Adipocyte (in vitro differentiated cells): ENCODE measurements at regions not wholly inside any gene's neighbourhood (a gene's known extent, or its start where the extent isn't known, plus 50 kb on each side); places are given as distances from the start of the nearest gene placed in this dataset.

ENCODE experiments used
- DNase-seq: peaks from one replicate; pipeline ENCODE4 v3.0.0-alpha.2; 2015; ENCODE audit warnings: low read depth
- H3K27me3 ChIP-seq: replicated peaks from 2 replicates; pipeline ENCODE4 v1.7.0; 2013; ENCODE audit warnings: mild to moderate bottlenecking, low read length, moderate library complexity; ENCODE audit not compliant: control insufficient read depth, insufficient read depth
- H3K36me3 ChIP-seq: 2 replicates; pipeline ENCODE4 v1.7.0; 2013; ENCODE audit warnings: low read length, mild to moderate bottlenecking, moderate library complexity; ENCODE audit not compliant: control insufficient read depth, insufficient read depth, severe bottlenecking
- H3K4me1 ChIP-seq: 2 replicates; pipeline ENCODE4 v1.7.0; 2013; ENCODE audit warnings: mild to moderate bottlenecking, low read length, moderate library complexity; ENCODE audit not compliant: control insufficient read depth, insufficient read depth
- H3K4me3 ChIP-seq: 2 replicates; pipeline ENCODE4 v1.7.0; 2013; ENCODE audit warnings: mild to moderate bottlenecking, low read length, moderate library complexity
- H3K9ac ChIP-seq: 2 replicates; pipeline ENCODE4 v1.7.0; 2013; ENCODE audit warnings: mild to moderate bottlenecking, low read length, moderate library complexity
- H3K9me3 ChIP-seq: 2 replicates; pipeline ENCODE4 v1.7.0; 2013; ENCODE audit warnings: mild to moderate bottlenecking, low read length, moderate library complexity; ENCODE audit not compliant: control insufficient read depth

DNA sequence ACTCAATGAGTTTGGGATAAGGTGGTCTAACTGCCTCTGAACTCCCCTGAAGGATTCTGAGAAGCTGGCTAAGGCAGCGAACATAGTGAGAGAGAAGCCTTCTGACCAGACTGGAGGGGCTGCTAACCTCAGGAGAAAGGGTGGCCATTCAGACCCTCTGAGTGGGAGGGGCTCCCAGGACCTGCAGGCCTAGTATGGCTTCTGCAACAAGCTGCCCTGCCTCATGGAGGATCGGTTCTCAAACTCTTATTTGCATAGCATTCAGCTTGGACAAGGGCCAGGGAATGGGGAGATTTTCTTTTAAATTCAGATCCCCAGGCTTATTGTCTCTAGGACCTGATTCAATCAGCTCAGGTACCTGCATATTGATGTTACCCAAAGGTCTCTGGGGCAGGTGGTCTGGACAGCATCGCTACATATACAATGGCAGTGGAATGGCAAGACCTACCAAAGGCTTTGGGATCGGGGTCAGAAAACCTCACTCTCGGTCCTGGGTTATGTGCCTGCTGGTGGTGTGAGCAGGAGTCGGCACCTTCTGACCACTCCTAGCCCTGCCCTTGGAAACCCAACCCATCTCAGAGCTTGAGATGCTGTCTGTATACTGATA is 599.1 kb downstream of the BRD1 start:
- DNase-seq, result no peak
- Histone ChIP-seq H3K36me3 (no peaks in the 10 kb centered on the region), H3K9me3 (peaks cover 4% of the 10 kb centered on the region), H3K4me3 (no peak overlapping the region), H3K9ac (no peak overlapping the region), H3K4me1 (no peaks in the 10 kb centered on the region), H3K27me3 (no peaks in the 10 kb centered on the region)

DNA sequence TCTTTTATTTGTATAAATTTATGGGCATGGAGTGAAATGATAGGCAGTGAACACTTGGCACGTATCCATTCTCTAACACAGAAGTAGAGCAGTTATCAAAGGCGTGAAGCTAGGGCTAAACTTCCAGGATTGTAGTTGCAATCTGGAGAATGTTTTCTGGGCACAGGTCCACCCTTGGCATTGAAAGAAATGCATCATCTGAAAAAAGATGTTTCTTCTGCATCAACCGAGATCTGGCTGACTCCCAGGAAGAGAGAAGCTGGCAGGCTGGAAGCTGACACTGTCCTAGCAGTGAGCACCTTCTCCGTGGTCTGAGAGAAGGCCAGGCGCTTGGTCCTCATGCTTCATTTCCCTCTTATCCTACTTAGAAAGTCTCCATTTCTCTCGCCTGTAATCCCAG is 600.0 kb downstream of the BRD1 start:
- H3K9me3 ChIP-seq, result peaks cover 4% of the 10 kb centered on the region
- no peaks in the 10 kb centered on the region for H3K36me3 ChIP-seq
- H3K4me1 ChIP-seq, result no peaks in the 10 kb centered on the region
- H3K9ac ChIP-seq, result no peak overlapping the region
- no peak overlapping the region for H3K4me3 ChIP-seq
- H3K27me3 ChIP-seq, result no peaks in the 10 kb centered on the region
- DNase-seq, result no peak

DNA sequence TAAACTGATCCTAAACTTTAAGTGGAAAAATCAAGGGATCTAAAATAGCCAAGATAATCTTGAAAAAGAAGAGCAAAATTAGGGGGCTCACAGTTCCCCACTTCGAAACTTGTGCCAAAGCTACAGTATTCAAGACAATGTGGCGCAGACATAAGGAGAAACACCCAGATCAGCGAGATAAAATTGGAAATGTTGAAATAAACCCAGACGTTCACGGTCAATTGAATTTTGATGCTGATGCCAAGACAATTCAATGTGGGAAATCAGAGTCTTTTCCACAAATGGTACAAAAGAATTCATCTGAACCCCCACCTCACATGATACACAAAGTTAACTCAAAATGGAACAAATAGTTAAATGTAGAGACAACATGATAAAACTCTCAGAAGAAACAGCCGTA is 601.6 kb downstream of the BRD1 start:
- no peak for DNase-seq
- H3K36me3 ChIP-seq, result no peaks in the 10 kb centered on the region
- H3K27me3 ChIP-seq, result no peaks in the 10 kb centered on the region
- H3K4me3 ChIP-seq, result no peak overlapping the region
- peaks cover 4% of the 10 kb centered on the region for H3K9me3 ChIP-seq
- no peaks in the 10 kb centered on the region for H3K4me1 ChIP-seq
- H3K9ac ChIP-seq, result no peak overlapping the region

DNA sequence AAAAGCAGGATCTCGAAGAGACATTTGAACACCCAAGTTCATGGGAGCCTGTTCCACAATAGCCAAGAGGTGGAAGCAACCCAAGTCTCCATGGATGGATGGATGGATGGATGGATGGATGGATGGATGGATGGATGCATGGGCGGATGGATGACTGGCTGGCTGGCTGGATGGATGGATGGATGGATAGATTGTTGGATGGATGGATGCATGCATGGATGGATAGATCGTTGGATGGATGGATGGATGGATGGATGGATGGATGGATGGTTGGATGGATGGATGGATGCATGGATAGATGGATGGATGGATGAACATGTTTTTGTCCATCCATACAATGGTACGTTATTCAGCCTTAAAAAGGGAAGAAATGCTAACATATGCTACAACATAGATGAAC is 603.4 kb downstream of the BRD1 start:
- H3K36me3 ChIP-seq, result no peaks in the 10 kb centered on the region
- H3K9ac ChIP-seq, result no peak overlapping the region
- no peak for DNase-seq
- H3K27me3 ChIP-seq, result no peaks in the 10 kb centered on the region
- H3K9me3 ChIP-seq, result peaks cover 4% of the 10 kb centered on the region
- no peak overlapping the region for H3K4me3 ChIP-seq
- no peaks in the 10 kb centered on the region for H3K4me1 ChIP-seq

DNA sequence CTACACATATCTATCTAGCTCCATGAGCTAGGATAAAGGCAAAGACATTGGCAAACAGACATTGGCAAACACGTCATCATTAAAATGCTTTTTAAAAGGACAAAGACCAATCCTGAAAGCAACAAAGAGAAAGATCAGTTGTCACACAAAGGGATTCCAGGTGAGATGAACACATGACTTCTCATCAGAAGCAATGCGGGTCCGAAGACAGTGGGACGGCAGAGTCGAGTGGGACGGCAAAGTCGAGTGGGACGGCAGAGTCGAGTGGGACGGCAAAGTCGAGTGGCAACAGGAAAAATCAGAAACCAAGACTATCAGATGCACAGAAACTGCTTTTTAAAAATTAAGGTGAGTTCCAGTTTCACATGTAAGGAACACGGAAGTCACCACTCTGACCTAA is 609.5 kb downstream of the BRD1 start:
- Histone ChIP-seq H3K4me3 (no peak overlapping the region), H3K27me3 (no peaks in the 10 kb centered on the region), H3K9ac (no peak overlapping the region), H3K36me3 (no peaks in the 10 kb centered on the region), H3K4me1 (no peaks in the 10 kb centered on the region), H3K9me3 (peaks cover 18% of the 10 kb centered on the region)
- no peak for DNase-seq

DNA sequence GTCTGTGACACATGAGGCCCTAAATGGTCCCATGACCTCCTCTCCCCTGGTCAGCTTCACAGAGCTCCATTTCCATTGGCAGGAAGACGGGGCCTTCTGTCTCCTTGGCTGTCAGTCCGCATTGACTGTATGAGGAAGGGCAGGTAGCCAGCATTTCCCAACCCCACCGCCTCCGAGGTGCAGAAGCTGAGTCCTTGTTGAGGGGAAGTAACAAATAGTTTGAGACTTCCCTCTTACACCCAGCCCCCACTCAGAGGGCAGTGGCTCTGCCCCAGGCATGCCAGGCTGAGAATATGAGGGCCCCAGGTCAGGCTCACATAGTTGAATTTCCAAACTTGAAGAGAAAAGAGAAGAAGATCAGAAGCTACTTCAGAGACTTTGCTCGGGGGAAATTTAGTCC is 611.1 kb downstream of the BRD1 start:
- Histone ChIP-seq H3K9ac (no peak overlapping the region), H3K4me1 (no peaks in the 10 kb centered on the region), H3K27me3 (no peaks in the 10 kb centered on the region), H3K9me3 (peaks cover 18% of the 10 kb centered on the region), H3K36me3 (no peaks in the 10 kb centered on the region), H3K4me3 (no peak overlapping the region)
- DNase-seq, result no peak

DNA sequence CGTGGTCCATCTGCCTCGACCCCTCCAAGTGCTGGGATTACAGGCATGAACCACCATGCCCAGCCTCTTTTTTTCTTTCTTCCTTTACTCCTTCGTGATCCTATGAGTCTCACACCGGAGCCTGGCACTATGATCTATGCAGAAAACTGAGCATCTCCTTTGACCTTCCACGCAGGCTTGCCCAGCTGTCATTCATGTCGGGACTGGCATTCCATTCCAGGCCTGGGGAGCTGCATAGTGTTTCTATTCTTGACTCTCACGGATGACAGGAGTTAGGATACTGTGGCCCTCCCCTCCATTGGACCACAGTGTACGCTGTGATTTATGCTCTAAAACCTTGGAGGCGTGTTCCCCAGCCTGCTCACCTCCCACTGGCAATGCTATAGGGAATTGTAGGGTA is 611.8 kb downstream of the BRD1 start:
- Histone ChIP-seq H3K4me3 (no peak overlapping the region), H3K9ac (no peak overlapping the region), H3K4me1 (no peaks in the 10 kb centered on the region), H3K36me3 (no peaks in the 10 kb centered on the region), H3K27me3 (no peaks in the 10 kb centered on the region), H3K9me3 (peaks cover 18% of the 10 kb centered on the region)
- no peak for DNase-seq

DNA sequence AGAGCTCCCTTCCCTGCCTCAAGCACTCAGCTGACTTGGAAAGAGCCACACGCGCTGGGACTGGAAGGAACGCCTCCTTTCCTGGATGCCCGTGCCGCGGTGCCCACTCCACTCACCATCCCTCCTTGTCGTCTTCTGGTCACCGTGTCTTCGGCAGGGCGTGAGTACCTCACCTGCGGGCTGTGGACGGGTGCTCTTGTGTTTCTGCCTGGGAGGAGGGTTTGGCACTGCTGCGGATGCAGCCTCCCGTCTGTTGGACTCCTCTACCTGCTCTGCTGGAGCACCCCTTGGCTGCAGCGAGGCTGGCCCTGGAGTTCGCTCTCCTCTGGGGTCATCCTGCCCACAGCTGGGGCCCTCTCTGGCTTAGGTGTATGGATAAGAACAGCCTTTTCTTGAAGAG is 612.7 kb downstream of the BRD1 start:
- H3K9me3 ChIP-seq, result peaks cover 18% of the 10 kb centered on the region
- no peak for DNase-seq
- no peak overlapping the region for H3K4me3 ChIP-seq
- no peaks in the 10 kb centered on the region for H3K36me3 ChIP-seq
- H3K9ac ChIP-seq, result no peak overlapping the region
- no peaks in the 10 kb centered on the region for H3K4me1 ChIP-seq
- no peaks in the 10 kb centered on the region for H3K27me3 ChIP-seq

DNA sequence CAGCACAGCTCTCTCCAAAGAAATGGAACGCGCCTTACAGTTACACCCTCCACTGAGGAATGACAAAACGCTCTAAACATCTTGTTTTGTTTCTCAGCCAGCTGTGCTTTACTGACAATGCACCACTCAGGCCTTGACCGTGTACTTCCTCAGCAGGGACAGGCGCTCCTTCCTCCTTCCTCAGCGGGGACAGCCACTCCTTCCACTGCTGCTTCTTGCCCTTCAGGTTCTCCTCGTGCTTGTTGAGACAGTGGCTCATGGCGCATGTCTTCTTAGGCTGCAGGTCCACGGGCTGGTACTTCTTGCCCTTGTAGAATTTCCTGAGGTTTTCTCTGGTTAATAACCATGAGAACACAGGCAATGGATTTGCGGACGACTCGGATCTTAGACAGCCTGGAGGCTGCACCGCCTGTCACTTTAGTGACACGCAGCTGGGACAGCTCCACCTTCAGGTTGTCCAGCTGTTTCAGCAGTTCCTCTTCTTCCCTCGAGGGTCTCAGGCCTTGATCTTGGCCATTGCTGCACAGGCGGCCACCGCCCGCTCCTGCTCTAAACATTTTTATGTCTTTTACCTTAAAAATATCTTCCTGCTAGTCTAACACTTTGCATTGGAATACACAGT is 613.8 kb downstream of the BRD1 start:
- peaks cover 14% of the 10 kb centered on the region for H3K9me3 ChIP-seq
- no peak overlapping the region for H3K4me3 ChIP-seq
- no peaks in the 10 kb centered on the region for H3K36me3 ChIP-seq
- DNase-seq, result no peak
- no peaks in the 10 kb centered on the region for H3K27me3 ChIP-seq
- H3K4me1 ChIP-seq, result no peaks in the 10 kb centered on the region
- H3K9ac ChIP-seq, result no peak overlapping the region

DNA sequence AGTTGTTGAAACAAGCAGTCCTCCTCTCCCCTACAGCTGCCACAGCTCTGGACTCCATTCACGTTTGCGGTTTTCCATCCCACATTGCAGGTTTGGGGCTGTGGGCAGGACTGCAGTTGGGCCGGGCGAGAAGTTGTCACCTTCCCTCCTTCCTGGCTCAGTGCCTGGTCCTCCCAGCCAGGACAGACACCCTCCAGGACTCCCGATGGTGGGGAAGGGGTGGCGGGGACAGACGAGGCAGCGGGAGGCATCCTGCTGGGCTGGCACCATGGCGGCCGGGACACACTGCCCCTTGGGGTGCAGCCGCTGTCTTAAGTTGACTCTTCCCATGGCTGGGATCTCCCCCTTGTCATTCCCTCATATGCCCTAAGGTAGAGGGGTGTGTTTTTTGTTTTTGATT is 615.2 kb downstream of the BRD1 start:
- Histone ChIP-seq H3K27me3 (no peaks in the 10 kb centered on the region), H3K36me3 (no peaks in the 10 kb centered on the region), H3K9me3 (peaks cover 3% of the 10 kb centered on the region), H3K4me1 (no peaks in the 10 kb centered on the region), H3K4me3 (no peak overlapping the region), H3K9ac (no peak overlapping the region)
- DNase-seq, result no peak

DNA sequence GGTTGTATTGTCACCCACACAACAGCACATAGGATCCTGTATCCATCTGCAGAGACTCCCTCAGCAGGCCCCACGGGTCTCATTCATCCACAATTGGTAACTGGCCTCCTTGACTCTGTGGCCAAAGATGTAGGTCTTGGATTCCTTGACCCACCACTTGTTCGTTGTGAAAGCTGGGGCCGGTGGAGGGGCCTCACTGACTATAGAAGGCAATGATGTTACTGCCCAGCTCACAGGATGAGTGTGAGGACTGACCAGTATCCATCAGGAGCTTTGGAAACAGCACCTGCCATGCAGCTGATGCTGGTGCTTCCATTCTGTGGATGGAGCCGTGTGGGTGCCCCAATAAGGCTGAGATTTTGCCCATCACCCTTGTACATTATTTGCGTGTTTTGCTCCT is 615.7 kb downstream of the BRD1 start:
- H3K27me3 ChIP-seq, result no peaks in the 10 kb centered on the region
- DNase-seq, result no peak
- H3K9ac ChIP-seq, result no peak overlapping the region
- H3K36me3 ChIP-seq, result no peaks in the 10 kb centered on the region
- H3K9me3 ChIP-seq, result peaks cover 3% of the 10 kb centered on the region
- H3K4me3 ChIP-seq, result no peak overlapping the region
- H3K4me1 ChIP-seq, result no peaks in the 10 kb centered on the region

DNA sequence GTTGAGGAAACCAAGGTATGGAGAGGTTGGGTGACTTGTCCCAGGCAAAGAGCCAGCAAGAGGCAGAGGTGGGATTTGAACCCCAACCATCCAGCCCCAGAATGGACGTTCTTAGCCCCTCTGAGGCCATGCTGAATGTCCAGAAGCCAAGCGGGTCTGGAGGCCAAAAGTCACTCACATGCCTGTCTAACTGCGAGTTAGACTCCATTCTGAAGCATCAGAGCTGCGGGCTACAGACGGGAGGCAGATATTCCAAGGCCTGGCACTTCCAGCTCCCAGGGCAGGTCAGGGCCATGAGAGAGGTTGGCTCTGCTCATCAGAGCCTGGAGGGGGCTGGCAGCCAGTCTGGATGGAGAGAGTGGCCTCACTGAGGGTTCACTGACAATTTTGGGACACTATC is 616.5 kb downstream of the BRD1 start:
- Histone ChIP-seq H3K9ac (no peak overlapping the region), H3K4me1 (no peaks in the 10 kb centered on the region), H3K9me3 (peaks cover 3% of the 10 kb centered on the region), H3K27me3 (no peaks in the 10 kb centered on the region), H3K4me3 (no peak overlapping the region), H3K36me3 (no peaks in the 10 kb centered on the region)
- DNase-seq, result no peak
